Glutamatergic neuron (in vitro differentiated cells): ENCODE measurements at regions not wholly inside any gene's neighbourhood (a gene's known extent, or its start where the extent isn't known, plus 50 kb on each side); places are given as distances from the start of the nearest gene placed in this dataset.

ENCODE experiments used
- DNase-seq: peaks from one replicate; pipeline ENCODE4 v3.0.0; 2022
- H3K27ac Mint-ChIP-seq: one replicate; pipeline ENCODE4 v1.8.0; 2020; ENCODE audit warnings: mild to moderate bottlenecking, mixed read lengths, inconsistent platforms; ENCODE audit not compliant: unreplicated experiment
- H3K27me3 Mint-ChIP-seq: one replicate; pipeline ENCODE4 v1.8.0; 2020; ENCODE audit warnings: mild to moderate bottlenecking, moderate library complexity, mixed read lengths, inconsistent platforms; ENCODE audit not compliant: unreplicated experiment
- H3K36me3 Mint-ChIP-seq: one replicate; pipeline ENCODE4 v1.8.0; 2020; ENCODE audit warnings: mild to moderate bottlenecking, mixed read lengths, inconsistent platforms; ENCODE audit not compliant: unreplicated experiment
- H3K4me1 Mint-ChIP-seq: one replicate; pipeline ENCODE4 v1.8.0; 2020; ENCODE audit warnings: mild to moderate bottlenecking, low read depth, mixed read lengths, inconsistent platforms; ENCODE audit not compliant: unreplicated experiment
- H3K4me3 Mint-ChIP-seq: one replicate; pipeline ENCODE4 v1.8.0; 2020; ENCODE audit warnings: mild to moderate bottlenecking, mixed read lengths, inconsistent platforms; ENCODE audit not compliant: unreplicated experiment
- H3K9me3 Mint-ChIP-seq: one replicate; pipeline ENCODE4 v1.8.0; 2020; ENCODE audit warnings: mild to moderate bottlenecking, moderate library complexity, mixed read lengths, inconsistent platforms; ENCODE audit not compliant: unreplicated experiment
- TF ChIP-seq, protein P1 (sequence below): fragments of 200-600 bp; sonication (generic); IDR thresholded peaks from one replicate; pipeline ENCODE4 v1.5.0; 2021; ENCODE audit not compliant: partially characterized antibody, unreplicated experiment

GRCh38 chr2:60354713-60355112 is 198.7 kb downstream of the BCL11A start:
- Mint-ChIP-seq H3K36me3 (no peaks in the 10 kb centered on the region), H3K27me3 (no peaks in the 10 kb centered on the region), H3K4me3 (no peak overlapping the region), H3K27ac (no peak overlapping the region), H3K4me1 (peaks cover 2% of the 10 kb centered on the region), H3K9me3 (peaks cover 2% of the 10 kb centered on the region)
- no peak for DNase-seq
- TF ChIP-seq, protein P1, sequence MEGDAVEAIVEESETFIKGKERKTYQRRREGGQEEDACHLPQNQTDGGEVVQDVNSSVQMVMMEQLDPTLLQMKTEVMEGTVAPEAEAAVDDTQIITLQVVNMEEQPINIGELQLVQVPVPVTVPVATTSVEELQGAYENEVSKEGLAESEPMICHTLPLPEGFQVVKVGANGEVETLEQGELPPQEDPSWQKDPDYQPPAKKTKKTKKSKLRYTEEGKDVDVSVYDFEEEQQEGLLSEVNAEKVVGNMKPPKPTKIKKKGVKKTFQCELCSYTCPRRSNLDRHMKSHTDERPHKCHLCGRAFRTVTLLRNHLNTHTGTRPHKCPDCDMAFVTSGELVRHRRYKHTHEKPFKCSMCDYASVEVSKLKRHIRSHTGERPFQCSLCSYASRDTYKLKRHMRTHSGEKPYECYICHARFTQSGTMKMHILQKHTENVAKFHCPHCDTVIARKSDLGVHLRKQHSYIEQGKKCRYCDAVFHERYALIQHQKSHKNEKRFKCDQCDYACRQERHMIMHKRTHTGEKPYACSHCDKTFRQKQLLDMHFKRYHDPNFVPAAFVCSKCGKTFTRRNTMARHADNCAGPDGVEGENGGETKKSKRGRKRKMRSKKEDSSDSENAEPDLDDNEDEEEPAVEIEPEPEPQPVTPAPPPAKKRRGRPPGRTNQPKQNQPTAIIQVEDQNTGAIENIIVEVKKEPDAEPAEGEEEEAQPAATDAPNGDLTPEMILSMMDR = no peak

- H3K36me3 Mint-ChIP-seq = no peaks in the 10 kb centered on the region
- DNase-seq = no peak
- TF ChIP-seq, protein P1 = no peak
- no peaks in the 10 kb centered on the region for H3K27me3 Mint-ChIP-seq
- peaks cover 2% of the 10 kb centered on the region for H3K4me1 Mint-ChIP-seq
- no peak overlapping the region for H3K27ac Mint-ChIP-seq
- peaks cover 2% of the 10 kb centered on the region for H3K9me3 Mint-ChIP-seq
- H3K4me3 Mint-ChIP-seq = no peak overlapping the region
These were observed 199.6 kb downstream of the BCL11A start for GRCh38 chr2:60353863-60354262.

DNA sequence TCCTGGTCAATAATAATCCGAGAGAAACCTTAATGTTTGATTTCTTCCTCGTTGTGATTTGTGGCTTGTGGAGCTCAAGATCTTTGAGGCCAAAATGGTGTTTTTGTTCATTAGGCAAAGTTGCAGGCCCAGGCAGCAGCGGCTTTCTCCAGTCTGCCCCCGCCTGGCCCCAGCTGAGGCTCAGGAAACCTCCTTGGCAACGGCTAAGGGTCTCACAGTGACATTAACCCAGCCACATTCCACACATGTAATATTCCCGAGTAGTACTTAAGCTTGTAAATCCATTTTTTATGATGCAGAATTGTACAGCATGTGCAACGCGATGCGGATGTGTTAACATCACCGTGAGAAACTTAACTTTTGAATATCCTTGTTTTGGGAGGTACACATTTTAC is 200.1 kb downstream of the BCL11A start:
- Mint-ChIP-seq H3K9me3 (peaks cover 2% of the 10 kb centered on the region), H3K4me1 (peaks cover 2% of the 10 kb centered on the region), H3K4me3 (no peak overlapping the region), H3K27ac (no peak overlapping the region), H3K36me3 (no peaks in the 10 kb centered on the region), H3K27me3 (no peaks in the 10 kb centered on the region)
- TF ChIP-seq, protein P1 = no peak
- DNase-seq = no peak

DNA sequence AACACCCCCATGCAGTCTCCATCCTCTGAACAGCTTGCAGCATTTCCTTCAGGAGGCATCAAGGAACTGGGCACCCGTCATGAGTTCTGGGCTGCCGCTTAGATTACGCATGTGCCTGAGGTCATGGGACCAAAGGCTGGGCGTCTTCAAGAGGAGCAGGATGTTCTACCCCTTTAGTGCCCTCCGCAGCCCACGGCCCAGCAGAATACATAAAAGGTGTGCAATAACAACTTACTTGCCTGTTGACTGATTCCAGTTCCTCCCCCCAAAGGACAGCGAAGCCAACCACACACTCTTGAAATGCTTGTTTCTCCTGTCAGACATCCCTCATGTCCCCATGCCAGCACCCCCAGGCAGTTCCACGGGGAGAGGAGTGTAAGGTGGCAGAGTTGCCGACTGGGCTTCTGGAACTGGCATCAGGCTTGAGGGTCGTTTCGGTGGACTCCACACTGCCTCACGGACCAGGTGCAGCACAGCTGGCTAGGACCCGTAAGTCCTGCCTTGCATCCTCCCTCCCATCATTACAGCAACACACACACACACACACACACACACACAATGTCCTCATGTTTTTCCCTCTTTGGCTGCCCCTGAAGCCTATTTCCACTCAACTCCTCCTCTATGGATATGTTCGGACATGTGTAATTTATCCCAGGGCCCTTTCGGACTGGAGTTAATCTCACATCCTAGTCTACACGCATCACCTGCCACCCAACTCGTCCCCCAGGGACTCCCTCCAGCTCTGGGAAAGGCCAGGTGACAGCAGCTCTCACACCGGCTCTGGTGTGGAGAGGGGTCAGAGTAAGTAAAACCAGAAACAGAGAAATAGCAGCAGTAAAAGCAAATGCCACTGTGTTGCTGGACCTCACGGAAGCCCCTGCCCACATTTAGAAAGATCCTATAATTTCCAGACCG is 200.7 kb downstream of the BCL11A start:
- Mint-ChIP-seq H3K36me3 (no peaks in the 10 kb centered on the region), H3K9me3 (peaks cover 2% of the 10 kb centered on the region), H3K27me3 (no peaks in the 10 kb centered on the region), H3K27ac (no peak overlapping the region), H3K4me1 (peaks cover 2% of the 10 kb centered on the region), H3K4me3 (no peak overlapping the region)
- no peak for DNase-seq
- TF ChIP-seq, protein P1 = no peak

- no peaks in the 10 kb centered on the region for H3K36me3 Mint-ChIP-seq
- no peak overlapping the region for H3K27ac Mint-ChIP-seq
- no peak for DNase-seq
- H3K4me1 Mint-ChIP-seq = peaks cover 2% of the 10 kb centered on the region
- no peaks in the 10 kb centered on the region for H3K27me3 Mint-ChIP-seq
- TF ChIP-seq, protein P1 = no peak
- H3K9me3 Mint-ChIP-seq = peaks cover 2% of the 10 kb centered on the region
- no peak overlapping the region for H3K4me3 Mint-ChIP-seq
These were observed 201.7 kb downstream of the BCL11A start for GRCh38 chr2:60351802-60352201.
